ENCODE measurements at regions not wholly inside any gene's neighbourhood (a gene's known extent, or its start where the extent isn't known, plus 50 kb on each side); places are given as distances from the start of the nearest gene placed in this dataset.
A peak's percentile ranks its signal among the peaks of the same experiment; 100 is the strongest.

DNA sequence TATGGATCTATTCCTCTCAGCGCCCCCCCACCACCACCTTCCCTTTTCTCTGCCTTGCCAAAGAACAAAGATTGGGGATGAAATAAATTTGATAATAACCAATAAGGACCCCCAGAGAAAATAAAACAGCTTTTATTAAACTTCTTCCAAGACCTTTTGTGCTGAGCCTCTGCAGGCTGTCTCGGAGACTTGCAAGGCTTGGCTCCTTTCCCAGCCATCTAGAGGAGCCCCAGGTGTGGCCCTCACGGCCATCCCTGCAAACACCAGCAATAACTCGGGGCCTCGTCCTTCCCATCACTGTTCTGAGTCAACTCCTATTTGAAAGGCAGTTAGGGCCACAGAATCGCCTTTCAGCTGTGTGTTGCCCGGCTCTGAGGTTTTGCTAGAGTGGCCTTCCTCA, 51.2 kb upstream of the LMO1 start:
- Histone ChIP-seq H3K27ac (no peak overlapping the region), H3K4me1 (no peaks in the 10 kb centered on the region), H3K27me3 (no peaks in the 10 kb centered on the region), H3K9me3 (no peaks in the 10 kb centered on the region), H3K36me3 (replicated peaks in 1 of 2; ENCODE audit: insufficient read depth in 1 of 2, low read depth in 2 of 2) (no peaks in the 10 kb centered on the region), H3K4me3 (no peak overlapping the region)
- DNase-seq (peak in 1 of 4 donors; percentile 7), ATAC-seq (no peak)
- 51 to 57% methylated on average over 7 of the region's 7 CpGs for WGBS, 2 donors
- intact Hi-C loops (cut with DNase I): no loop called here
- TF ChIP-seq POLR2A (IDR thresholded peaks at IDR 0.05): no peak
- TF ChIP-seq, protein P1, sequence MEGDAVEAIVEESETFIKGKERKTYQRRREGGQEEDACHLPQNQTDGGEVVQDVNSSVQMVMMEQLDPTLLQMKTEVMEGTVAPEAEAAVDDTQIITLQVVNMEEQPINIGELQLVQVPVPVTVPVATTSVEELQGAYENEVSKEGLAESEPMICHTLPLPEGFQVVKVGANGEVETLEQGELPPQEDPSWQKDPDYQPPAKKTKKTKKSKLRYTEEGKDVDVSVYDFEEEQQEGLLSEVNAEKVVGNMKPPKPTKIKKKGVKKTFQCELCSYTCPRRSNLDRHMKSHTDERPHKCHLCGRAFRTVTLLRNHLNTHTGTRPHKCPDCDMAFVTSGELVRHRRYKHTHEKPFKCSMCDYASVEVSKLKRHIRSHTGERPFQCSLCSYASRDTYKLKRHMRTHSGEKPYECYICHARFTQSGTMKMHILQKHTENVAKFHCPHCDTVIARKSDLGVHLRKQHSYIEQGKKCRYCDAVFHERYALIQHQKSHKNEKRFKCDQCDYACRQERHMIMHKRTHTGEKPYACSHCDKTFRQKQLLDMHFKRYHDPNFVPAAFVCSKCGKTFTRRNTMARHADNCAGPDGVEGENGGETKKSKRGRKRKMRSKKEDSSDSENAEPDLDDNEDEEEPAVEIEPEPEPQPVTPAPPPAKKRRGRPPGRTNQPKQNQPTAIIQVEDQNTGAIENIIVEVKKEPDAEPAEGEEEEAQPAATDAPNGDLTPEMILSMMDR (IDR thresholded peaks at IDR 0.05): no peak

DNA sequence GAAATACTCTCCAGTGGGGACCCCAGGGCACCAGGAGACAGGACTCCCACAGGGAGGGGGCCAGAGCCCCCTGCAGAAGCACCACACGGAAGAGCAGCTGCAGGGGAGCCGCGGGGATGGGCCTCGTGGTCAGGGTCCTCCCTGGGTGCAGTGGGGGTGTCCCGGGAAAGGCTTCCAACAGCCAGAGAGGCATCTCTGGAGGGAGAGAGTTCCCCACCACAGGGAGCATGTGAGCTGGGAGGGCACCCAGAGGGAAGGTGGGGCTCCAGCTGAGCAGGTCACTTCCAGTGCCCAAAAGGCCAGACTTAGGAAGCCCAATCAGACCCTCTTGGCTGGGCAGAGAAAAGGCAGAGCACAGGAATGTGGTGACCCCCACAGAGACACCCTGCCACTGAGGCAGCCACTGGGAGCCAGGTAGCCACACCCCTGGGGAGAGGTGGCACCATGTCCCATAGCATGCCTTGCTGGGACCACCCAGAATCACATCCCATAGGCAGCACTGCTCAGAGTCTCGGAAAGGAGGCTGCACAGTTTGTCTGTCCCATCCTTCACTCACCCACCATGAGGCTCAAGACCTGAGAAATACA, 49.9 kb upstream of the LMO1 start:
- peak in 1 of 4 donors; percentile 4 for DNase-seq
- Histone ChIP-seq H3K4me3 (no peak overlapping the region), H3K27ac (no peak overlapping the region), H3K9me3 (no peaks in the 10 kb centered on the region), H3K36me3 (replicated peaks in 1 of 2; ENCODE audit: insufficient read depth in 1 of 2, low read depth in 2 of 2) (no peaks in the 10 kb centered on the region), H3K4me1 (no peaks in the 10 kb centered on the region), H3K27me3 (no peaks in the 10 kb centered on the region)
- no peak for TF ChIP-seq POLR2A (IDR thresholded peaks at IDR 0.05)
- TF ChIP-seq, protein P1 (IDR thresholded peaks at IDR 0.05): no peak
- 67 to 76% methylated on average over 1 to 6 of the region's 6 CpGs for WGBS, 2 donors
- no peak for ATAC-seq
- intact Hi-C loops (cut with DNase I): no loop called here

All from body of pancreas (tissue), 4 donors.